HG02759 (cell line): ENCODE measurements at regions not wholly inside any gene's neighbourhood (a gene's known extent, or its start where the extent isn't known, plus 50 kb on each side); places are given as distances from the start of the nearest gene placed in this dataset.
"Not testable (repeated sequence)": the region's sequence is repeated elsewhere in the genome, so short reads cannot be mapped to it uniquely, and the experiment has no call there.

Source experiments
- ATAC-seq: cut with Tn5 transposase; IDR thresholded peaks from one replicate; pipeline ENCODE4 v1.9.1; 2021; ENCODE audit warnings: mild to moderate bottlenecking, moderate library complexity; ENCODE audit not compliant: unreplicated experiment

GRCh38 chr2:226536410-226536809 lies 263.2 kb downstream of the IRS1 start:
- ATAC-seq = no peak

GRCh38 chr2:226532976-226533375 lies 266.6 kb downstream of the IRS1 start:
- not testable (repeated sequence) for ATAC-seq

GRCh38 chr2:226531061-226531810 lies 268.4 kb downstream of the IRS1 start:
- no peak for ATAC-seq

GRCh38 chr2:226529556-226529955 lies 270.1 kb downstream of the IRS1 start:
- no peak for ATAC-seq

- no peak for ATAC-seq
Observed at GRCh38 chr2:226526716-226527115, 272.9 kb downstream of the IRS1 start.

GRCh38 chr2:226524381-226524843 lies 275.2 kb downstream of the IRS1 start:
- ATAC-seq = no peak

- no peak for ATAC-seq
Observed at GRCh38 chr2:226520723-226521122, 278.9 kb downstream of the IRS1 start.

- no peak for ATAC-seq
Observed at GRCh38 chr2:226515344-226516055, 284.1 kb downstream of the IRS1 start.

- no peak for ATAC-seq
Observed at GRCh38 chr2:226514895-226515294, 284.7 kb downstream of the IRS1 start.

- ATAC-seq = no peak
Observed at GRCh38 chr2:226511311-226511710, 288.3 kb downstream of the IRS1 start.

GRCh38 chr2:226508683-226509082 lies 290.9 kb downstream of the IRS1 start:
- ATAC-seq = no peak

- ATAC-seq = no peak
Observed at GRCh38 chr2:226508005-226508404, 291.6 kb downstream of the IRS1 start.

GRCh38 chr2:226497146-226497909 lies 302.3 kb downstream of the IRS1 start:
- ATAC-seq = no peak

GRCh38 chr2:226496273-226496550 lies 303.4 kb downstream of the IRS1 start:
- no peak for ATAC-seq

GRCh38 chr2:226495466-226496272 lies 304.0 kb downstream of the IRS1 start:
- ATAC-seq = no peak

GRCh38 chr2:226491112-226491511 lies 308.5 kb downstream of the IRS1 start:
- no peak for ATAC-seq

- no peak for ATAC-seq
Observed at GRCh38 chr2:226489775-226490541, 309.7 kb downstream of the IRS1 start.

- ATAC-seq = no peak
Observed at GRCh38 chr2:226488034-226488433, 311.6 kb downstream of the IRS1 start.

- no peak for ATAC-seq
Observed at GRCh38 chr2:226487573-226487972, 312.0 kb downstream of the IRS1 start.
